ENCODE measurements at regions not wholly inside any gene's neighbourhood (a gene's known extent, or its start where the extent isn't known, plus 50 kb on each side); places are given as distances from the start of the nearest gene placed in this dataset.

DNA sequence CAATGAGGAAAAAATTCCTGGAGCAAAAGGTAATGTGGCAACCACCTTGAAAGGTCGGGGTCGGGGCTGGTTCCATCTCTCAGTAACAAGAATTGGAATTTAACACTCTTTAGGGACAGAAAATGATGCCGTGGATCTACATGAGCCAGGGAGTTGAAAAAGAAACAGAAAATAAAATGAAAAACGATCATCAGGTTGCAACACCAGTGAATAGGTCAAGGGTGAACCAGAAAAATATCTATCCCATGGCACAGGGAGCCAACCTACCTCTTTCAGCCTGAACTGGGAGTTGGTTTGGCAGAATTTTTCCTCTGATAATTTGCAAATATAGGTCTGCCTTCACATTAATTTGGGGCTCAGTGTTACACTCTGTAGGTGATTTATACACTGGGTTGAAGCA is 93.7 kb downstream of the C4orf33 start:
- Histone ChIP-seq H3K4me2 (ENCODE audit: insufficient read depth, low read length) (no peak overlapping the region), H3K4me1 (replicated peaks in 1 of 2; ENCODE audit: control insufficient read depth in 2 of 2, insufficient read depth in 2 of 2, low read length in 2 of 2) (no peaks in the 10 kb centered on the region), H3K36me3 (ENCODE audit: control insufficient read depth, insufficient read depth, low read length) (no peaks in the 10 kb centered on the region), H3K79me2 (ENCODE audit: control insufficient read depth, insufficient read depth, low read length) (no peaks in the 10 kb centered on the region), H3K27ac (ENCODE audit: extremely low read depth, low read depth, low read length) (no peak overlapping the region), H3K27me3 (ENCODE audit: control insufficient read depth in 2 of 2, insufficient read depth in 2 of 2, low read length in 2 of 2) (no peaks in the 10 kb centered on the region), H3K9me1 (ENCODE audit: control insufficient read depth, insufficient read depth, low read length) (no peaks in the 10 kb centered on the region), H3K4me3 (no peak overlapping the region), H3K9ac (ENCODE audit: insufficient read depth in 1 of 2, low read depth in 2 of 2, low read length in 2 of 2) (no peak overlapping the region), H3K9me3 (replicated peaks; ENCODE audit: control insufficient read depth, insufficient read depth, low read depth, low read length) (no peaks in the 10 kb centered on the region), H2AFZ (ENCODE audit: low read depth, low read length) (no peak overlapping the region), H4K20me1 (replicated peaks; ENCODE audit: control insufficient read depth, insufficient read depth, low read length) (no peaks in the 10 kb centered on the region)
- ChIA-PET POLR2A (no interaction called here), CTCF (ENCODE audit: low intra/inter-chr PET ratio) (no interaction called here)
- BruUV-seq (replicated peaks) = no TSS peak
- no peak for TF ChIP-seq ZNF133 (CRISPR knock-in tag; IDR thresholded peaks at IDR 0.05)
- TF ChIP-seq ZSCAN29 (IDR thresholded peaks at IDR 0.05) = no peak
- TF ChIP-seq RFX1 (IDR thresholded peaks at IDR 0.05) = no peak
- TF ChIP-seq COPS2 (conservative IDR thresholded peaks at IDR 0.05) = no peak
- intact Hi-C loops (cut with micrococcal nuclease) = no loop called here
- 3% methylated on average over 4 of the region's 4 CpGs for WGBS (ENCODE audit: insufficient coverage, low coverage, missing lambda C conversion rate)
- ATAC-seq (no peak), DNase-seq (ENCODE audit: extremely low read depth in 1 of 4, low spot score in 3 of 4) (no peak), FAIRE-seq (no peak)
- in situ Hi-C loops (cut with MboI) = no loop called here

GRCh38 chr4:129193357-129194100 is 97.6 kb downstream of the C4orf33 start:
- WGBS (ENCODE audit: insufficient coverage, low coverage, missing lambda C conversion rate) = 0% methylated on average over 3 of the region's 3 CpGs
- Histone ChIP-seq H3K4me3 (no peak overlapping the region), H3K9me3 (replicated peaks; ENCODE audit: control insufficient read depth, insufficient read depth, low read depth, low read length) (no peaks in the 10 kb centered on the region), H2AFZ (ENCODE audit: low read depth, low read length) (no peak overlapping the region), H3K9ac (ENCODE audit: insufficient read depth in 1 of 2, low read depth in 2 of 2, low read length in 2 of 2) (no peak overlapping the region), H3K27me3 (ENCODE audit: control insufficient read depth in 2 of 2, insufficient read depth in 2 of 2, low read length in 2 of 2) (no peaks in the 10 kb centered on the region), H3K36me3 (ENCODE audit: control insufficient read depth, insufficient read depth, low read length) (no peaks in the 10 kb centered on the region), H3K4me1 (replicated peaks in 1 of 2; ENCODE audit: control insufficient read depth in 2 of 2, insufficient read depth in 2 of 2, low read length in 2 of 2) (no peaks in the 10 kb centered on the region), H3K79me2 (ENCODE audit: control insufficient read depth, insufficient read depth, low read length) (no peaks in the 10 kb centered on the region), H3K27ac (ENCODE audit: extremely low read depth, low read depth, low read length) (no peak overlapping the region), H3K4me2 (ENCODE audit: insufficient read depth, low read length) (no peak overlapping the region), H4K20me1 (replicated peaks; ENCODE audit: control insufficient read depth, insufficient read depth, low read length) (no peaks in the 10 kb centered on the region), H3K9me1 (ENCODE audit: control insufficient read depth, insufficient read depth, low read length) (no peaks in the 10 kb centered on the region)
- no peak for DNase-seq (ENCODE audit: extremely low read depth in 1 of 4, low spot score in 3 of 4)
- in situ Hi-C loops (cut with MboI) (no loop called here), intact Hi-C loops (cut with micrococcal nuclease) (no loop called here)
- no peak for ATAC-seq
- ChIA-PET POLR2A (no interaction called here), CTCF (ENCODE audit: low intra/inter-chr PET ratio) (no interaction called here)
- no TSS peak for BruUV-seq (replicated peaks)
- FAIRE-seq = no peak
- TF ChIP-seq PHF20 (IDR thresholded peaks at IDR 0.05; ENCODE audit: partially characterized antibody) = no peak
- no peak for TF ChIP-seq SOX6 (IDR thresholded peaks at IDR 0.05)
- no peak for TF ChIP-seq THRB (CRISPR knock-in tag; conservative IDR thresholded peaks at IDR 0.05)
- TF ChIP-seq, protein P1, sequence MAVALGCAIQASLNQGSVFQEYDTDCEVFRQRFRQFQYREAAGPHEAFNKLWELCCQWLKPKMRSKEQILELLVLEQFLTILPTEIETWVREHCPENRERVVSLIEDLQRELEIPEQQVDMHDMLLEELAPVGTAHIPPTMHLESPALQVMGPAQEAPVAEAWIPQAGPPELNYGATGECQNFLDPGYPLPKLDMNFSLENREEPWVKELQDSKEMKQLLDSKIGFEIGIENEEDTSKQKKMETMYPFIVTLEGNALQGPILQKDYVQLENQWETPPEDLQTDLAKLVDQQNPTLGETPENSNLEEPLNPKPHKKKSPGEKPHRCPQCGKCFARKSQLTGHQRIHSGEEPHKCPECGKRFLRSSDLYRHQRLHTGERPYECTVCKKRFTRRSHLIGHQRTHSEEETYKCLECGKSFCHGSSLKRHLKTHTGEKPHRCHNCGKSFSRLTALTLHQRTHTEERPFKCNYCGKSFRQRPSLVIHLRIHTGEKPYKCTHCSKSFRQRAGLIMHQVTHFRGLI (CRISPR knock-in tag; IDR thresholded peaks at IDR 0.05) = no peak
- TF ChIP-seq ZNF184 (CRISPR knock-in tag; IDR thresholded peaks at IDR 0.05) = no peak
- TF ChIP-seq ZNF212 (CRISPR knock-in tag; IDR thresholded peaks at IDR 0.05) = no peak
- no peak for TF ChIP-seq BCLAF1 (IDR thresholded peaks at IDR 0.05; ENCODE audit: borderline replicate concordance in 1 of 2, control insufficient read depth in 1 of 2, low read depth in 2 of 2, low read length in 1 of 2)
